Neuronal stem cell (in vitro differentiated cells): ENCODE measurements at regions not wholly inside any gene's neighbourhood (a gene's known extent, or its start where the extent isn't known, plus 50 kb on each side); places are given as distances from the start of the nearest gene placed in this dataset.

Experiments
- DNase-seq: peaks from one replicate; pipeline ENCODE4 v3.0.0-alpha.2; 2013; ENCODE audit warnings: low spot score
- H2AFZ ChIP-seq: one replicate; pipeline ENCODE4 v1.6.1; 2013; ENCODE audit warnings: mild to moderate bottlenecking, low read length, inconsistent platforms
- H2AK5ac ChIP-seq: 2 replicates; pipeline ENCODE4 v1.6.1; 2013; ENCODE audit warnings: low read depth, mild to moderate bottlenecking, inconsistent platforms, low read length, moderate library complexity, mixed read lengths
- H2BK120ac ChIP-seq: 2 replicates; pipeline ENCODE4 v1.6.1; 2013; ENCODE audit warnings: low read depth, mild to moderate bottlenecking, inconsistent platforms, low read length, moderate library complexity, mixed read lengths
- H2BK12ac ChIP-seq: one replicate; pipeline ENCODE4 v1.6.1; 2013; ENCODE audit warnings: low read length, inconsistent platforms
- H2BK15ac ChIP-seq: 2 replicates; pipeline ENCODE4 v1.6.1; 2013; ENCODE audit warnings: mild to moderate bottlenecking, low read length, inconsistent platforms, mixed read lengths
- H2BK5ac ChIP-seq: one replicate; pipeline ENCODE4 v1.6.1; 2013; ENCODE audit warnings: inconsistent platforms, mild to moderate bottlenecking, low read length, moderate library complexity
- H3K14ac ChIP-seq: one replicate; pipeline ENCODE4 v1.6.1; 2013; ENCODE audit warnings: low read length, inconsistent platforms
- H3K18ac ChIP-seq: 2 replicates; pipeline ENCODE4 v1.6.1; 2013; ENCODE audit warnings: low read length, inconsistent platforms
- H3K23ac ChIP-seq: 2 replicates; pipeline ENCODE4 v1.6.1; 2013; ENCODE audit warnings: low read depth, mild to moderate bottlenecking, mixed read lengths, low read length, inconsistent platforms; ENCODE audit not compliant: poor library complexity
- H3K27ac ChIP-seq: replicated peaks from 3 replicates; pipeline ENCODE4 v1.5.1; 2013; ENCODE audit warnings: low read length, inconsistent platforms
- H3K27me3 ChIP-seq, 3 experiments: 2 replicates each; pipeline ENCODE4 v1.6.1; 2013; ENCODE audit warnings: low read length in 3 of 3, mild to moderate bottlenecking in 2 of 3, inconsistent platforms in 1 of 3, low read depth in 1 of 3, mixed read lengths in 1 of 3, moderate library complexity in 1 of 3; ENCODE audit not compliant: control insufficient read depth in 3 of 3, insufficient read depth in 3 of 3
- H3K36me3 ChIP-seq, 2 donors: replicated peaks in 1 of 2; 2 replicates each; pipeline ENCODE4 v1.6.1; 2013; ENCODE audit warnings: low read length in 2 of 2; ENCODE audit not compliant: control insufficient read depth in 2 of 2, insufficient read depth in 2 of 2
- H3K4ac ChIP-seq: 2 replicates; pipeline ENCODE4 v1.6.1; 2013; ENCODE audit warnings: inconsistent platforms, mild to moderate bottlenecking, low read length, moderate library complexity
- H3K4me1 ChIP-seq, 2 donors: 1 replicate in 1 of 2; 2 replicates in 1 of 2; pipeline ENCODE4 v1.6.1; 2013; ENCODE audit warnings: low read length in 2 of 2, low read depth in 1 of 2; ENCODE audit not compliant: control insufficient read depth in 2 of 2, insufficient read depth in 1 of 2
- H3K4me2 ChIP-seq: one replicate; pipeline ENCODE4 v1.6.1; 2013; ENCODE audit warnings: mild to moderate bottlenecking, low read length, inconsistent platforms; ENCODE audit not compliant: insufficient read depth, poor library complexity, severe bottlenecking
- H3K4me3 ChIP-seq, 2 donors: 2 replicates each; pipeline ENCODE4 v1.5.1; 2013; ENCODE audit warnings: low read length in 2 of 2, mild to moderate bottlenecking in 2 of 2, inconsistent platforms in 1 of 2, moderate library complexity in 1 of 2
- H3K79me1 ChIP-seq: one replicate; pipeline ENCODE4 v1.6.1; 2013; ENCODE audit warnings: low read depth, mild to moderate bottlenecking, inconsistent platforms, low read length, moderate library complexity
- H3K9ac ChIP-seq: one replicate; pipeline ENCODE4 v1.6.1; 2013; ENCODE audit warnings: mild to moderate bottlenecking, low read depth, low read length, inconsistent platforms; ENCODE audit not compliant: poor library complexity
- H3K9me3 ChIP-seq, 2 donors: replicated peaks in 1 of 2; 2 replicates each; pipeline versions ENCODE3 to v1.6.1; 2013; ENCODE audit warnings: low read length in 2 of 2, mild to moderate bottlenecking in 2 of 2, inconsistent platforms in 1 of 2, low read depth in 1 of 2, mixed read lengths in 1 of 2, moderate library complexity in 1 of 2; ENCODE audit not compliant: control insufficient read depth in 2 of 2, insufficient read depth in 1 of 2
- H4K8ac ChIP-seq: one replicate; pipeline ENCODE4 v1.6.1; 2013; ENCODE audit warnings: low read depth, mild to moderate bottlenecking, inconsistent platforms, low read length, moderate library complexity
- H4K91ac ChIP-seq: one replicate; pipeline ENCODE4 v1.6.1; 2013; ENCODE audit warnings: low read length, low read depth, mild to moderate bottlenecking, inconsistent platforms; ENCODE audit not compliant: poor library complexity
- WGBS, 2 donors: extraction: QIAGEN DNeasy Blood & Tissue Kit; methylation state at CpG; one replicate each; pipeline ENCODE4 v1.1.7; 2013; ENCODE audit warnings: missing lambda C conversion rate in 2 of 2, mixed read lengths in 1 of 2; ENCODE audit not compliant: insufficient read length in 2 of 2, insufficient replicate concordance in 1 of 2; ENCODE audit errors: extremely low coverage in 2 of 2; 5-methylcytosine and 5-hydroxymethylcytosine counted together

- H2BK5ac ChIP-seq = no peak overlapping the region
- H3K9ac ChIP-seq = no peak overlapping the region
- WGBS, 2 donors = no CpG with 5 or more reads among the region's 5 CpGs
- no peak overlapping the region for H3K4me3 ChIP-seq
- H3K27ac ChIP-seq = no peak overlapping the region
- no peak overlapping the region for H3K23ac ChIP-seq
- no peak overlapping the region for H2AK5ac ChIP-seq
- H3K36me3 ChIP-seq = no peaks in the 10 kb centered on the region
- no peak for DNase-seq
- H2AFZ ChIP-seq = no peak overlapping the region
- H3K18ac ChIP-seq = no peak overlapping the region
- H3K79me1 ChIP-seq = no peaks in the 10 kb centered on the region
- H4K8ac ChIP-seq = no peak overlapping the region
- no peaks in the 10 kb centered on the region for H3K4me1 ChIP-seq
- no peaks in the 10 kb centered on the region for H3K9me3 ChIP-seq
- no peak overlapping the region for H3K4me2 ChIP-seq
- no peak overlapping the region for H3K14ac ChIP-seq
- no peak overlapping the region for H2BK120ac ChIP-seq
- H4K91ac ChIP-seq = no peak overlapping the region
- H2BK12ac ChIP-seq = no peak overlapping the region
- H2BK15ac ChIP-seq = no peak overlapping the region
- H3K4ac ChIP-seq = no peak overlapping the region
- H3K27me3 ChIP-seq = no peaks in the 10 kb centered on the region
These were observed 602.6 kb upstream of the VRK2 start for GRCh38 chr2:57443973-57444521.

- Histone ChIP-seq H4K8ac (no peak overlapping the region), H3K14ac (no peak overlapping the region), H3K18ac (no peak overlapping the region), H3K79me1 (no peaks in the 10 kb centered on the region), H2BK120ac (no peak overlapping the region), H3K27ac (no peak overlapping the region), H3K27me3 (no peaks in the 10 kb centered on the region), H2AFZ (no peak overlapping the region), H2AK5ac (no peak overlapping the region), H2BK5ac (no peak overlapping the region), H3K9ac (no peak overlapping the region), H4K91ac (no peak overlapping the region), H3K4me2 (no peak overlapping the region), H3K4me1 (no peaks in the 10 kb centered on the region), H3K36me3 (no peaks in the 10 kb centered on the region), H3K9me3 (no peaks in the 10 kb centered on the region), H2BK15ac (no peak overlapping the region), H3K4ac (no peak overlapping the region), H2BK12ac (no peak overlapping the region), H3K4me3 (no peak overlapping the region), H3K23ac (no peak overlapping the region)
- DNase-seq = no peak
- WGBS, 2 donors = no CpG with 5 or more reads among the region's 5 CpGs
These were observed 601.7 kb upstream of the VRK2 start for GRCh38 chr2:57444752-57445430.

- Histone ChIP-seq H3K14ac (no peak overlapping the region), H2AK5ac (no peak overlapping the region), H3K27ac (no peak overlapping the region), H2AFZ (no peak overlapping the region), H3K4me1 (no peaks in the 10 kb centered on the region), H4K91ac (no peak overlapping the region), H3K4ac (no peak overlapping the region), H2BK120ac (no peak overlapping the region), H3K79me1 (no peaks in the 10 kb centered on the region), H4K8ac (no peak overlapping the region), H2BK12ac (no peak overlapping the region), H2BK5ac (no peak overlapping the region), H3K4me3 (no peak overlapping the region), H3K27me3 (no peaks in the 10 kb centered on the region), H3K4me2 (no peak overlapping the region), H3K18ac (no peak overlapping the region), H3K23ac (no peak overlapping the region), H3K36me3 (no peaks in the 10 kb centered on the region), H2BK15ac (no peak overlapping the region), H3K9ac (no peak overlapping the region), H3K9me3 (no peaks in the 10 kb centered on the region)
- WGBS, 2 donors = no CpG with 5 or more reads among the region's 3 CpGs
- DNase-seq = no peak
These were observed 597.8 kb upstream of the VRK2 start for GRCh38 chr2:57448816-57449215.

GRCh38 chr2:57450170-57450569 lies 596.4 kb upstream of the VRK2 start:
- Histone ChIP-seq H2AFZ (no peak overlapping the region), H2BK12ac (no peak overlapping the region), H3K27ac (no peak overlapping the region), H2BK120ac (no peak overlapping the region), H3K9me3 (no peaks in the 10 kb centered on the region), H2BK5ac (no peak overlapping the region), H3K23ac (no peak overlapping the region), H3K9ac (no peak overlapping the region), H2BK15ac (no peak overlapping the region), H3K18ac (no peak overlapping the region), H3K4ac (no peak overlapping the region), H3K79me1 (no peaks in the 10 kb centered on the region), H3K4me1 (no peaks in the 10 kb centered on the region), H2AK5ac (no peak overlapping the region), H3K36me3 (no peaks in the 10 kb centered on the region), H3K27me3 (no peaks in the 10 kb centered on the region), H4K8ac (no peak overlapping the region), H3K4me3 (no peak overlapping the region), H3K4me2 (no peak overlapping the region), H4K91ac (no peak overlapping the region), H3K14ac (no peak overlapping the region)
- no peak for DNase-seq
